Activated naive CD8-positive, alpha-beta T cell treated with anti-CD3 and anti-CD28 coated beads, Interleukin-2, amount 10 ng/mL, durations not matched to agents 7 days and 5 days (primary cell): ENCODE measurements at regions not wholly inside any gene's neighbourhood (a gene's known extent, or its start where the extent isn't known, plus 50 kb on each side); places are given as distances from the start of the nearest gene placed in this dataset.
"Not testable (repeated sequence)": the region's sequence is repeated elsewhere in the genome, so short reads cannot be mapped to it uniquely, and the experiment has no call there.

Experiments used
- ATAC-seq: fragments of 150-1000 bp; cut with Tn5 transposase; one replicate; pipeline ENCODE4 v1.10.0; 2021; ENCODE audit warnings: low read depth, moderate library complexity
- POLR2A ChIA-PET: fragments of 350-600 bp; sonication (Branson Sonifier 250); formaldehyde crosslinking; loops from one replicate; lab custom pipeline; 2021; ENCODE audit warnings: antibody characterized with exemption; lab: Charles Lee
- DNase-seq: peaks from one replicate; pipeline ENCODE4 v3.0.0; 2021
- H3K27ac Mint-ChIP-seq: one replicate; pipeline ENCODE4 v1.8.0; 2022; ENCODE audit warnings: mild to moderate bottlenecking, mixed read lengths
- H3K27me3 Mint-ChIP-seq: one replicate; pipeline ENCODE4 v1.8.0; 2022; ENCODE audit warnings: mild to moderate bottlenecking, moderate library complexity, mixed read lengths
- H3K36me3 Mint-ChIP-seq: one replicate; pipeline ENCODE4 v1.8.0; 2021; ENCODE audit warnings: mild to moderate bottlenecking, mixed read lengths
- H3K4me1 Mint-ChIP-seq: one replicate; pipeline ENCODE4 v1.8.0; 2021; ENCODE audit warnings: mixed read lengths
- H3K4me3 Mint-ChIP-seq: one replicate; pipeline ENCODE4 v1.8.0; 2022; ENCODE audit warnings: mild to moderate bottlenecking, moderate library complexity, mixed read lengths
- H3K9me3 Mint-ChIP-seq: one replicate; pipeline ENCODE4 v1.8.0; 2021; ENCODE audit warnings: mixed read lengths

GRCh38 chr16:29253716-29254590, 152.6 kb downstream of the NPIPB11 start:
- DNase-seq, H3K4me1 Mint-ChIP-seq, H3K36me3 Mint-ChIP-seq, POLR2A ChIA-PET, H3K27me3 Mint-ChIP-seq, H3K9me3 Mint-ChIP-seq, H3K4me3 Mint-ChIP-seq, ATAC-seq: not testable (repeated sequence)
- peak overlapping the region; percentile 38 for H3K27ac Mint-ChIP-seq

- POLR2A ChIA-PET, H3K9me3 Mint-ChIP-seq, H3K4me1 Mint-ChIP-seq, H3K4me3 Mint-ChIP-seq, ATAC-seq, DNase-seq, H3K36me3 Mint-ChIP-seq, H3K27me3 Mint-ChIP-seq: not testable (repeated sequence)
- peak overlapping the region; percentile 38 for H3K27ac Mint-ChIP-seq
Observed at GRCh38 chr16:29253066-29253590, 153.4 kb downstream of the NPIPB11 start.

- DNase-seq, H3K4me3 Mint-ChIP-seq, H3K4me1 Mint-ChIP-seq, H3K27me3 Mint-ChIP-seq, H3K27ac Mint-ChIP-seq, POLR2A ChIA-PET, H3K36me3 Mint-ChIP-seq, ATAC-seq, H3K9me3 Mint-ChIP-seq: not testable (repeated sequence)
Observed at GRCh38 chr16:29252311-29252710, 154.2 kb downstream of the NPIPB11 start.

- H3K9me3 Mint-ChIP-seq = peaks cover 10% of the 10 kb centered on the region
- not testable (repeated sequence) for H3K27ac Mint-ChIP-seq
Observed at GRCh38 chr16:29251571-29252011, 154.9 kb downstream of the NPIPB11 start.

GRCh38 chr16:29250923-29251434, 155.5 kb downstream of the NPIPB11 start:
- H3K27me3 Mint-ChIP-seq, H3K4me3 Mint-ChIP-seq, POLR2A ChIA-PET, H3K36me3 Mint-ChIP-seq, ATAC-seq, DNase-seq, H3K27ac Mint-ChIP-seq, H3K4me1 Mint-ChIP-seq: not testable (repeated sequence)
- peaks cover 11% of the 10 kb centered on the region for H3K9me3 Mint-ChIP-seq

More at GRCh38 chr16:29251571-29252011, 154.9 kb downstream of the NPIPB11 start:
- H3K27me3 Mint-ChIP-seq, H3K4me3 Mint-ChIP-seq, DNase-seq, POLR2A ChIA-PET, H3K4me1 Mint-ChIP-seq, H3K36me3 Mint-ChIP-seq, ATAC-seq: not testable (repeated sequence)

GRCh38 chr16:29250469-29250868, 156.0 kb downstream of the NPIPB11 start:
- H3K4me3 Mint-ChIP-seq, H3K27ac Mint-ChIP-seq, ATAC-seq, POLR2A ChIA-PET, DNase-seq, H3K27me3 Mint-ChIP-seq, H3K36me3 Mint-ChIP-seq, H3K4me1 Mint-ChIP-seq: not testable (repeated sequence)
- peaks cover 11% of the 10 kb centered on the region for H3K9me3 Mint-ChIP-seq

- H3K36me3 Mint-ChIP-seq, ATAC-seq, H3K4me1 Mint-ChIP-seq, H3K4me3 Mint-ChIP-seq, H3K27me3 Mint-ChIP-seq, POLR2A ChIA-PET, DNase-seq: not testable (repeated sequence)
- Mint-ChIP-seq H3K9me3 (peaks cover 11% of the 10 kb centered on the region), H3K27ac (peak overlapping the region; percentile 71)
Observed at GRCh38 chr16:29248940-29249318, 157.6 kb downstream of the NPIPB11 start.

GRCh38 chr16:29248306-29248939, 158.1 kb downstream of the NPIPB11 start:
- H3K4me1 Mint-ChIP-seq, DNase-seq, POLR2A ChIA-PET, H3K27me3 Mint-ChIP-seq, H3K36me3 Mint-ChIP-seq: not testable (repeated sequence)
- Mint-ChIP-seq H3K9me3 (peaks cover 11% of the 10 kb centered on the region), H3K4me3 (peak overlapping the region; percentile 29), H3K27ac (peak overlapping the region; percentile 71)
- ATAC-seq = peak; percentile 79

GRCh38 chr16:29246091-29246490, 160.4 kb downstream of the NPIPB11 start:
- DNase-seq, H3K27me3 Mint-ChIP-seq, H3K4me3 Mint-ChIP-seq, POLR2A ChIA-PET, ATAC-seq, H3K36me3 Mint-ChIP-seq, H3K4me1 Mint-ChIP-seq, H3K27ac Mint-ChIP-seq: not testable (repeated sequence)
- peaks cover 11% of the 10 kb centered on the region for H3K9me3 Mint-ChIP-seq

GRCh38 chr16:29237971-29238370, 168.5 kb downstream of the NPIPB11 start:
- H3K9me3 Mint-ChIP-seq = peaks cover 2% of the 10 kb centered on the region

GRCh38 chr16:29237495-29237894, 169.0 kb downstream of the NPIPB11 start:
- not testable (repeated sequence) for ATAC-seq, H3K4me3 Mint-ChIP-seq, H3K36me3 Mint-ChIP-seq

More at GRCh38 chr16:29237971-29238370, 168.5 kb downstream of the NPIPB11 start:
- POLR2A ChIA-PET = no interaction called here
- ATAC-seq (no peak), DNase-seq (no peak)
- Mint-ChIP-seq H3K36me3 (peaks cover 1% of the 10 kb centered on the region), H3K27ac (no peak overlapping the region), H3K4me3 (no peak overlapping the region), H3K4me1 (no peaks in the 10 kb centered on the region), H3K27me3 (no peaks in the 10 kb centered on the region)

GRCh38 chr16:29237023-29237422, 169.5 kb downstream of the NPIPB11 start:
- DNase-seq, H3K27me3 Mint-ChIP-seq, H3K4me1 Mint-ChIP-seq, H3K9me3 Mint-ChIP-seq, H3K4me3 Mint-ChIP-seq, H3K27ac Mint-ChIP-seq, ATAC-seq, H3K36me3 Mint-ChIP-seq, POLR2A ChIA-PET: not testable (repeated sequence)

More at GRCh38 chr16:29237495-29237894, 169.0 kb downstream of the NPIPB11 start:
- DNase-seq, H3K4me1 Mint-ChIP-seq, H3K9me3 Mint-ChIP-seq, POLR2A ChIA-PET, H3K27ac Mint-ChIP-seq, H3K27me3 Mint-ChIP-seq: not testable (repeated sequence)

- H3K4me3 Mint-ChIP-seq, POLR2A ChIA-PET, H3K36me3 Mint-ChIP-seq: not testable (repeated sequence)
Observed at GRCh38 chr16:29235836-29236370, 170.6 kb downstream of the NPIPB11 start.

More at GRCh38 chr16:29235836-29236370, 170.6 kb downstream of the NPIPB11 start:
- H3K27ac Mint-ChIP-seq, ATAC-seq, DNase-seq, H3K4me1 Mint-ChIP-seq, H3K9me3 Mint-ChIP-seq, H3K27me3 Mint-ChIP-seq: not testable (repeated sequence)
